BJ (cell line): ENCODE measurements at regions not wholly inside any gene's neighbourhood (a gene's known extent, or its start where the extent isn't known, plus 50 kb on each side); places are given as distances from the start of the nearest gene placed in this dataset.

ENCODE experiments used
- CTCF ChIA-PET: fragments of 350-600 bp; formaldehyde crosslinking; extraction: SDS; loops from one replicate; lab custom pipeline; 2021; ENCODE audit warnings: antibody characterized with exemption, inconsistent platforms; lab: Yijun Ruan, JAX
- POLR2A ChIA-PET: fragments of 300-600 bp; sonication (Branson Sonifier 250); formaldehyde crosslinking; extraction: SDS; loops from one replicate; lab custom pipeline; 2021; ENCODE audit warnings: antibody characterized with exemption; lab: Charles Lee
- DNase-seq: peaks from one replicate; pipeline ENCODE4 v3.0.0-alpha.2; 2011; ENCODE audit warnings: low read depth
- H3K27me3 ChIP-seq: 2 replicates; pipeline ENCODE4 v1.6.0; 2011; ENCODE audit warnings: low read length; ENCODE audit not compliant: control insufficient read depth, insufficient read depth
- H3K36me3 ChIP-seq: 2 replicates; pipeline ENCODE4 v1.5.1; 2011; ENCODE audit warnings: low read length; ENCODE audit not compliant: control insufficient read depth, insufficient read depth
- H3K4me3 ChIP-seq: 2 replicates; pipeline ENCODE4 v1.5.1; 2011; ENCODE audit warnings: low read depth, mild to moderate bottlenecking, control low read depth, low read length
- TF ChIP-seq, protein P1 (sequence below): IDR thresholded peaks from 2 replicates; pipeline ENCODE4 v1.5.1; 2011; ENCODE audit warnings: low read depth, mild to moderate bottlenecking, control low read depth, inconsistent platforms, low read length, moderate library complexity; ENCODE audit not compliant: insufficient read depth

- ChIA-PET POLR2A (no interaction called here), CTCF (no interaction called here)
- TF ChIP-seq, protein P1, sequence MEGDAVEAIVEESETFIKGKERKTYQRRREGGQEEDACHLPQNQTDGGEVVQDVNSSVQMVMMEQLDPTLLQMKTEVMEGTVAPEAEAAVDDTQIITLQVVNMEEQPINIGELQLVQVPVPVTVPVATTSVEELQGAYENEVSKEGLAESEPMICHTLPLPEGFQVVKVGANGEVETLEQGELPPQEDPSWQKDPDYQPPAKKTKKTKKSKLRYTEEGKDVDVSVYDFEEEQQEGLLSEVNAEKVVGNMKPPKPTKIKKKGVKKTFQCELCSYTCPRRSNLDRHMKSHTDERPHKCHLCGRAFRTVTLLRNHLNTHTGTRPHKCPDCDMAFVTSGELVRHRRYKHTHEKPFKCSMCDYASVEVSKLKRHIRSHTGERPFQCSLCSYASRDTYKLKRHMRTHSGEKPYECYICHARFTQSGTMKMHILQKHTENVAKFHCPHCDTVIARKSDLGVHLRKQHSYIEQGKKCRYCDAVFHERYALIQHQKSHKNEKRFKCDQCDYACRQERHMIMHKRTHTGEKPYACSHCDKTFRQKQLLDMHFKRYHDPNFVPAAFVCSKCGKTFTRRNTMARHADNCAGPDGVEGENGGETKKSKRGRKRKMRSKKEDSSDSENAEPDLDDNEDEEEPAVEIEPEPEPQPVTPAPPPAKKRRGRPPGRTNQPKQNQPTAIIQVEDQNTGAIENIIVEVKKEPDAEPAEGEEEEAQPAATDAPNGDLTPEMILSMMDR: no peak
- DNase-seq: no peak
- no peaks in the 10 kb centered on the region for H3K27me3 ChIP-seq
- H3K4me3 ChIP-seq: no peak overlapping the region
- no peaks in the 10 kb centered on the region for H3K36me3 ChIP-seq
Observed at GRCh38 chr5:8068078-8068477, 199.1 kb downstream of the MTRR start.

DNA sequence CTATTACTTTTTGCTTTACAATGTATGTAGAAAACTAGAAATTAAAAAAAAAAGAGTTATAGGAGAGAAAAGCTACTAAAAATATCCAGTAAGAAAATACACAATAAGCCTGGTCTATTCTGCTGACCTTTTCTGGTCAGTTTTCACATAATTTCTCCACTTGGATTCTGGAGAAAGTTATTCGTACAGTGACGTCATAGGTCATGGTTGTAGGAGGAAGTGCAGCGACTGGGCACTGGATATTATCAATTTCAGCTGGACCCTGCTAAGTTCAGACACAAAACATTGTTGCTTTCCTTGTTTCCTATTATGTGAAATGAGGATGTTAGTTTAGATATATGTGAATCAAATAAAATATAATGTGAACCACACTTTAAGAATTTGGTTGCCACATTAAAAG is 201.2 kb downstream of the MTRR start:
- TF ChIP-seq, protein P1: no peak
- Histone ChIP-seq H3K36me3 (no peaks in the 10 kb centered on the region), H3K4me3 (no peak overlapping the region), H3K27me3 (no peaks in the 10 kb centered on the region)
- CTCF ChIA-PET: no interaction called here
- POLR2A ChIA-PET: no interaction called here
- DNase-seq: no peak

GRCh38 chr5:8079056-8079455 is 210.1 kb downstream of the MTRR start:
- TF ChIP-seq, protein P1: no peak
- Histone ChIP-seq H3K27me3 (no peaks in the 10 kb centered on the region), H3K36me3 (no peaks in the 10 kb centered on the region), H3K4me3 (no peak overlapping the region)
- no peak for DNase-seq
- ChIA-PET CTCF (no interaction called here), POLR2A (no interaction called here)

DNA sequence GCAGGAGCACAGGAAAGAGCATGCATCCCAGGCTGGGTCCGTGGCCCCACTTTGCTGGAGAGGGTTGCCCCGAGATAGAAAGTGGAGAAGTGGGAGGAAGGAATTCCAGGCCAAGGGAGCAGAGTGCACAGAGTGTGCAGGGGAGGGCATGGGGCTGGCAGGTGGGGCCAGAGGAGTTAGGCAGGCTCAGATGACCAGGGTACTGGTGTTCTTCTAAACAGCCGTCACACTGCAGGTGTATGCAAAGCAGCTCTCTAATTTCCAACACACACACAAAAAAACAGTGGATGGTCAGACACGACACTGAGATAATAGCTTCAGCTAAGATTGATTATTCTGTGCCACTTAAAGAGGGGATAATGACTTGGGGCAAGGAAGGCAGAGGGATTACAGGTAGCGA is 212.2 kb downstream of the MTRR start:
- TF ChIP-seq, protein P1: no peak
- no peak for DNase-seq
- Histone ChIP-seq H3K36me3 (no peaks in the 10 kb centered on the region), H3K27me3 (no peaks in the 10 kb centered on the region), H3K4me3 (no peak overlapping the region)
- POLR2A ChIA-PET: no interaction called here
- CTCF ChIA-PET: no interaction called here

- no peaks in the 10 kb centered on the region for H3K36me3 ChIP-seq
- no peak for DNase-seq
- no peak overlapping the region for H3K4me3 ChIP-seq
- ChIA-PET CTCF (no interaction called here), POLR2A (no interaction called here)
- TF ChIP-seq, protein P1: no peak
- no peaks in the 10 kb centered on the region for H3K27me3 ChIP-seq
Observed at GRCh38 chr5:8093669-8094068, 224.7 kb downstream of the MTRR start.
